Endothelial cell of umbilical vein (primary cell): ENCODE measurements at regions not wholly inside any gene's neighbourhood (a gene's known extent, or its start where the extent isn't known, plus 50 kb on each side); places are given as distances from the start of the nearest gene placed in this dataset.

ENCODE experiments used
- BruUV-seq: library from RNA; stranded (reverse); fragments of 400-500 nt; replicated peaks from 2 replicates; lab custom pipeline; 2021; lab: Mats Ljungman, UMichigan
- CTCF ChIA-PET: fragments of 300-600, 350-600 bp; sonication (Branson Sonifier 250); formaldehyde crosslinking; loops from one replicate; lab custom pipeline; 2021; ENCODE audit warnings: antibody characterized with exemption, inconsistent platforms; lab: Charles Lee
- POLR2A ChIA-PET: fragments of 300-600, 350-600 bp; sonication (Branson Sonifier 250); formaldehyde crosslinking; loops from one replicate; lab custom pipeline; 2021; ENCODE audit warnings: antibody characterized with exemption, inconsistent platforms; lab: Charles Lee
- DNase-seq: peaks from one replicate; pipeline ENCODE4 v3.0.0-alpha.2; 2011; ENCODE audit warnings: low read depth, low spot score
- FAIRE-seq: peaks from 2 replicates; lab custom pipeline; 2011; peaks lifted over from hg19 to GRCh38; lab: Jason Lieb, UNC
- H2AFZ ChIP-seq: 2 replicates; pipeline ENCODE4 v1.6.0; 2012; ENCODE audit warnings: low read depth, low read length, control low read depth, inconsistent platforms
- H3K27ac ChIP-seq: 2 replicates; pipeline ENCODE4 v1.5.1; 2011; ENCODE audit warnings: low read depth, mild to moderate bottlenecking, control low read depth, low read length, moderate library complexity; ENCODE audit not compliant: insufficient read depth
- H3K27me3 ChIP-seq, 2 experiments: 2 replicates each; pipeline versions ENCODE4 v1.6.0 to v1.6.1; 2011; ENCODE audit warnings: low read length in 2 of 2, mixed read lengths in 1 of 2; ENCODE audit not compliant: control insufficient read depth in 2 of 2, insufficient read depth in 2 of 2
- H3K36me3 ChIP-seq, 2 experiments: 2 replicates in 1 of 2; 3 replicates in 1 of 2; pipeline ENCODE4 v1.5.1; 2011; ENCODE audit warnings: low read length in 2 of 2, mild to moderate bottlenecking in 1 of 2, moderate library complexity in 1 of 2; ENCODE audit not compliant: control insufficient read depth in 2 of 2, insufficient read depth in 2 of 2; ENCODE audit errors: extremely low read depth in 1 of 2
- H3K4me1 ChIP-seq: 3 replicates; pipeline ENCODE4 v1.5.1; 2011; ENCODE audit warnings: mild to moderate bottlenecking, low read length; ENCODE audit not compliant: control insufficient read depth, insufficient read depth; ENCODE audit errors: extremely low read depth
- H3K4me2 ChIP-seq: 2 replicates; pipeline ENCODE4 v1.6.1; 2011; ENCODE audit warnings: low read length, control low read depth, mixed read lengths; ENCODE audit not compliant: insufficient read depth
- H3K4me3 ChIP-seq, 3 experiments: fragments of 200-600 bp in 1 of 3; sonication (generic), shearing (Covaris generic) in 1 of 3; replicated peaks in 1 of 3; 2 replicates each; pipeline ENCODE4 v1.5.1; 2011 to 2016; ENCODE audit warnings: control low read depth in 3 of 3, low read length in 3 of 3, mild to moderate bottlenecking in 2 of 3, inconsistent platforms in 1 of 3, low read depth in 1 of 3, moderate library complexity in 1 of 3; ENCODE audit not compliant: insufficient read depth in 1 of 3
- H3K79me2 ChIP-seq: 2 replicates; pipeline ENCODE4 v1.6.0; 2012; ENCODE audit warnings: low read length, inconsistent platforms; ENCODE audit not compliant: control insufficient read depth, insufficient read depth
- H3K9ac ChIP-seq: replicated peaks from 2 replicates; pipeline ENCODE3; 2011; ENCODE audit warnings: low read length, control low read depth; ENCODE audit not compliant: insufficient read depth; ENCODE audit errors: extremely low read depth
- H3K9me1 ChIP-seq: replicated peaks from 3 replicates; pipeline ENCODE4 v1.6.0; 2011; ENCODE audit warnings: mild to moderate bottlenecking, low read length; ENCODE audit not compliant: control insufficient read depth, insufficient read depth; ENCODE audit errors: extremely low read depth
- H3K9me3 ChIP-seq: replicated peaks from 2 replicates; pipeline ENCODE4 v1.5.1; 2012; ENCODE audit warnings: low read length, inconsistent platforms; ENCODE audit not compliant: control insufficient read depth, insufficient read depth
- H4K20me1 ChIP-seq: replicated peaks from 2 replicates; pipeline ENCODE3; 2011; ENCODE audit warnings: mild to moderate bottlenecking, low read length; ENCODE audit not compliant: control insufficient read depth, insufficient read depth; ENCODE audit errors: extremely low read depth
- CTCF ChIP-seq, 2 donors: IDR thresholded peaks; 1 replicate in 1 of 2; 2 replicates in 1 of 2; pipeline ENCODE4 v1.5.1; 2011; ENCODE audit warnings: low read length in 2 of 2, mild to moderate bottlenecking in 2 of 2, moderate library complexity in 2 of 2, control low read depth in 1 of 2, inconsistent platforms in 1 of 2, low read depth in 1 of 2; ENCODE audit not compliant: insufficient read depth in 1 of 2; ENCODE audit errors: extremely low read depth in 1 of 2
- EZH2 ChIP-seq: IDR thresholded peaks from 2 replicates; pipeline ENCODE4 v1.6.1; 2012; ENCODE audit warnings: borderline replicate concordance, low read depth, mild to moderate bottlenecking, moderate library complexity, low read length, inconsistent platforms; ENCODE audit not compliant: severe bottlenecking
- FOS ChIP-seq: IDR thresholded peaks from 2 replicates; pipeline ENCODE4 v1.6.1; 2011; ENCODE audit warnings: mild to moderate bottlenecking, low read length, moderate library complexity, borderline replicate concordance; ENCODE audit not compliant: insufficient read depth
- GATA2 ChIP-seq: IDR thresholded peaks from 2 replicates; pipeline ENCODE4 v1.7.0; 2011; ENCODE audit warnings: low read depth, mild to moderate bottlenecking, moderate library complexity, mixed read lengths, low read length; ENCODE audit not compliant: insufficient read length, insufficient read depth
- JUN ChIP-seq: IDR thresholded peaks from 2 replicates; pipeline ENCODE4 v1.6.1; 2011; ENCODE audit warnings: borderline replicate concordance, low read depth; ENCODE audit not compliant: insufficient read length, insufficient read depth
- MAX ChIP-seq: IDR thresholded peaks from 2 replicates; pipeline ENCODE4 v1.6.1; 2011; ENCODE audit not compliant: insufficient read depth, insufficient read length
- MYC ChIP-seq: IDR thresholded peaks from one replicate; pipeline ENCODE4 v1.6.1; 2011; ENCODE audit warnings: mild to moderate bottlenecking, low read depth, low read length
- POLR2A ChIP-seq: IDR thresholded peaks from 2 replicates; pipeline ENCODE4 v1.6.1; 2012; ENCODE audit warnings: low read depth, mild to moderate bottlenecking, control low read depth, low read length
- POLR2AphosphoS5 ChIP-seq: IDR thresholded peaks from 2 replicates; pipeline ENCODE4 v1.6.1; 2012; ENCODE audit warnings: low read depth, mild to moderate bottlenecking, control low read depth, low read length, moderate library complexity; ENCODE audit not compliant: insufficient read depth
- dilution Hi-C: fragments of 300-500 bp; cut with MboI; formaldehyde crosslinking; loops from one replicate; pipeline ENCODE4 v1.15.0; 2019; ENCODE audit warnings: low sequenced_read_pairs; ENCODE audit not compliant: extremely low pct_ligation_motif_present
- intact Hi-C: fragments of 100-400 bp; cut with micrococcal nuclease; formaldehyde crosslinking; loops from one replicate; pipeline ENCODE4 v1.10.0; 2022

DNA sequence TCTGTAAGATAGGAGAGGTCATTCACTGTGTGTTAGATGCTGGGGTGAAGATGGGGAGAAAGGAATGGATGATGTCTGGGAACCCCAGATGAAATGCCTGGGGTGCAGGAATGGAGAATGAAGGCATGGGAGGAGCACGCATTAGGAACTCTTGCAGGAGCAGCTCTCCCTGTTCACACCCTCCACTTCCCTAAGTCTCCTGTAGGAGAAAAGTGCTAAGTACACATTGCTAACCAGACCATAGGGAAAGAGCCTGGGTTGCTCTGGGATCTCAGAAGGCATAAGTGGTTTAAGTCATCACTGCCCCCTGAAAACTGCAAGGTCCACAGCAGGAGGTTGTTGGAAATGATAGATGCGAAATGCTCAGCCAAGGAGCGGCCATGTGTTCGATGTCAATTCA, 163.1 kb downstream of the SEC61B start:
- no TSS peak for BruUV-seq
- CTCF ChIA-PET = interaction anchor here (0.6 to 0.9 kb wide), 2 partner anchors 10 to 34 kb away, joined by 3 to 4 read pairs; no protein-coding TSS in a partner anchor
- dilution Hi-C loops = no loop called here

More for the DNA sequence above, 163.1 kb downstream of the SEC61B start:
- POLR2A ChIA-PET = no interaction called here
- TF ChIP-seq MYC (no peak), FOS (no peak), CTCF (IDR thresholded peaks at IDR 0.05; ENCODE audit: extremely low read depth in 1 of 2, insufficient read depth in 1 of 2, low read depth in 1 of 2, low read length in 2 of 2) (no peak), JUN (no peak), MAX (no peak), POLR2AphosphoS5 (no peak), POLR2A (no peak), EZH2 (no peak), GATA2 (no peak)
- H3K9ac ChIP-seq = no peak overlapping the region
- H3K4me1 ChIP-seq = peaks cover 14% of the 10 kb centered on the region
- H3K9me3 ChIP-seq = no peaks in the 10 kb centered on the region
- FAIRE-seq (no peak), DNase-seq (no peak)
- no peaks in the 10 kb centered on the region for H3K79me2 ChIP-seq
- intact Hi-C loops = no loop called here
- H3K36me3 ChIP-seq = no peaks in the 10 kb centered on the region
- H2AFZ ChIP-seq = no peak overlapping the region
- H3K4me3 ChIP-seq = no peak overlapping the region
- no peaks in the 10 kb centered on the region for H4K20me1 ChIP-seq
- H3K27me3 ChIP-seq = peaks cover 0 to 2% of the 10 kb centered on the region in 2 experiments
- H3K9me1 ChIP-seq = no peaks in the 10 kb centered on the region
- no peak overlapping the region for H3K27ac ChIP-seq
- H3K4me2 ChIP-seq = no peak overlapping the region
